Urothelium cell line (cell line): ENCODE measurements at regions not wholly inside any gene's neighbourhood (a gene's known extent, or its start where the extent isn't known, plus 50 kb on each side); places are given as distances from the start of the nearest gene placed in this dataset.
"Not testable (repeated sequence)": the region's sequence is repeated elsewhere in the genome, so short reads cannot be mapped to it uniquely, and the experiment has no call there.

ENCODE experiments used
- DNase-seq: peaks from one replicate; pipeline ENCODE4 v3.0.0; 2011; ENCODE audit warnings: low spot score, mixed read lengths
- FAIRE-seq: peaks from 2 replicates; lab custom pipeline; 2011; peaks lifted over from hg19 to GRCh38; lab: Jason Lieb, UNC

GRCh38 chr2:234409590-234409989 lies 87.3 kb downstream of the ARL4C start:
- FAIRE-seq: no peak
- DNase-seq: no peak

- DNase-seq (no peak), FAIRE-seq (no peak)
Observed at GRCh38 chr2:234406085-234406484, 90.8 kb downstream of the ARL4C start.

GRCh38 chr2:234405462-234405861 lies 91.4 kb downstream of the ARL4C start:
- DNase-seq (no peak), FAIRE-seq (no peak)

GRCh38 chr2:234404957-234405356 lies 91.9 kb downstream of the ARL4C start:
- DNase-seq: no peak
- FAIRE-seq: no peak

GRCh38 chr2:234403751-234404150 lies 93.1 kb downstream of the ARL4C start:
- no peak for DNase-seq
- no peak for FAIRE-seq

GRCh38 chr2:234403074-234403473 lies 93.8 kb downstream of the ARL4C start:
- FAIRE-seq (no peak), DNase-seq (no peak)

GRCh38 chr2:234401426-234401825 lies 95.5 kb downstream of the ARL4C start:
- DNase-seq (no peak), FAIRE-seq (no peak)

- DNase-seq: no peak
- no peak for FAIRE-seq
Observed at GRCh38 chr2:234399451-234400246, 97.2 kb downstream of the ARL4C start.

- DNase-seq: no peak
- FAIRE-seq: no peak
Observed at GRCh38 chr2:234398531-234398930, 98.3 kb downstream of the ARL4C start.

- FAIRE-seq: no peak
- DNase-seq: no peak
Observed at GRCh38 chr2:234395891-234396420, 100.9 kb downstream of the ARL4C start.

GRCh38 chr2:234394450-234394849 lies 102.4 kb downstream of the ARL4C start:
- FAIRE-seq (no peak), DNase-seq (no peak)

- no peak for DNase-seq
- no peak for FAIRE-seq
Observed at GRCh38 chr2:234393354-234393753, 103.5 kb downstream of the ARL4C start.

GRCh38 chr2:234392041-234392615 lies 104.8 kb downstream of the ARL4C start:
- DNase-seq: no peak

GRCh38 chr2:234391625-234392024 lies 105.3 kb downstream of the ARL4C start:
- FAIRE-seq: no peak

More at GRCh38 chr2:234392041-234392615, 104.8 kb downstream of the ARL4C start:
- FAIRE-seq: no peak

GRCh38 chr2:234389661-234390060 lies 107.2 kb downstream of the ARL4C start:
- FAIRE-seq, DNase-seq: not testable (repeated sequence)

More at GRCh38 chr2:234391625-234392024, 105.3 kb downstream of the ARL4C start:
- DNase-seq: no peak

GRCh38 chr2:234388591-234388990 lies 108.3 kb downstream of the ARL4C start:
- DNase-seq (no peak), FAIRE-seq (no peak)

- FAIRE-seq (no peak), DNase-seq (no peak)
Observed at GRCh38 chr2:234386971-234387370, 109.9 kb downstream of the ARL4C start.

GRCh38 chr2:234382131-234382530 lies 114.8 kb downstream of the ARL4C start:
- no peak for DNase-seq
- no peak for FAIRE-seq

GRCh38 chr2:234378958-234379357 lies 117.9 kb downstream of the ARL4C start:
- not testable (repeated sequence) for FAIRE-seq, DNase-seq

- FAIRE-seq (no peak), DNase-seq (no peak)
Observed at GRCh38 chr2:234378440-234378839, 118.4 kb downstream of the ARL4C start.

GRCh38 chr2:234377761-234378391 lies 119.0 kb downstream of the ARL4C start:
- FAIRE-seq (no peak), DNase-seq (no peak)

GRCh38 chr2:234376229-234376628 lies 120.7 kb downstream of the ARL4C start:
- FAIRE-seq (no peak), DNase-seq (no peak)
